ENCODE measurements at regions not wholly inside any gene's neighbourhood (a gene's known extent, or its start where the extent isn't known, plus 50 kb on each side); places are given as distances from the start of the nearest gene placed in this dataset.

- TF ChIP-seq CTCF (IDR thresholded peaks at IDR 0.05; ENCODE audit: low read depth, low read length) (no peak), POLR2A (IDR thresholded peaks at IDR 0.05; ENCODE audit: extremely low read depth, insufficient read length) (no peak)
Measured at GRCh38 chr2:64742678-64743077, 89.0 kb upstream of the SERTAD2 start.

Measured in NB4 (cell line).